ENCODE measurements at regions not wholly inside any gene's neighbourhood (a gene's known extent, or its start where the extent isn't known, plus 50 kb on each side); places are given as distances from the start of the nearest gene placed in this dataset.

- TF ChIP-seq CTCF (conservative IDR thresholded peaks at IDR 0.05) (no peak), EZH2 (IDR thresholded peaks at IDR 0.05; ENCODE audit: low read depth) (no peak)
Observed at GRCh38 chr7:123285076-123285700, 85.4 kb upstream of the SLC13A1 start.
